Kidney (tissue), 13 donors: ENCODE measurements at regions not wholly inside any gene's neighbourhood (a gene's known extent, or its start where the extent isn't known, plus 50 kb on each side); places are given as distances from the start of the nearest gene placed in this dataset.

Source experiments
- DNase-seq, 5 donors: peaks; one replicate each; pipeline ENCODE4 v3.0.0-alpha.2; 2013 to 2020
- FAIRE-seq: peaks from 2 replicates; lab custom pipeline; 2012; peaks lifted over from hg19 to GRCh38; lab: Jason Lieb, UNC
- H3K27ac ChIP-seq, 2 donors: one replicate each; pipeline ENCODE4 v1.7.0; 2013; ENCODE audit warnings: low read depth in 2 of 2, low read length in 2 of 2, inconsistent platforms in 1 of 2
- H3K27me3 ChIP-seq: one replicate; pipeline ENCODE4 v1.7.1; 2013; ENCODE audit warnings: low read length, inconsistent platforms; ENCODE audit not compliant: control insufficient read depth, insufficient read depth
- H3K36me3 ChIP-seq, 3 donors: one replicate each; pipeline versions ENCODE4 v1.7.0 to v1.7.1; 2013; ENCODE audit warnings: low read length in 3 of 3, control low read depth in 1 of 3, inconsistent platforms in 1 of 3; ENCODE audit not compliant: insufficient read depth in 3 of 3, control insufficient read depth in 2 of 3
- H3K4me1 ChIP-seq, 3 donors: one replicate each; pipeline versions ENCODE4 v1.7.0 to v1.7.1; 2013; ENCODE audit warnings: low read length in 3 of 3, inconsistent platforms in 1 of 3, low read depth in 1 of 3; ENCODE audit not compliant: control insufficient read depth in 2 of 3, insufficient read depth in 2 of 3
- H3K4me3 ChIP-seq, 3 donors: one replicate each; pipeline versions ENCODE4 v1.7.0 to v1.8.1; 2013; ENCODE audit warnings: low read length in 3 of 3, control low read depth in 1 of 3, inconsistent platforms in 1 of 3
- H3K9ac ChIP-seq, 3 donors: one replicate each; pipeline versions ENCODE4 v1.7.0 to v1.7.1; 2013; ENCODE audit warnings: low read length in 3 of 3, control low read depth in 1 of 3, inconsistent platforms in 1 of 3
- H3K9me3 ChIP-seq, 3 donors: one replicate each; pipeline versions ENCODE4 v1.7.0 to v1.7.1; 2013; ENCODE audit warnings: low read length in 3 of 3, control low read depth in 1 of 3, inconsistent platforms in 1 of 3; ENCODE audit not compliant: control insufficient read depth in 2 of 3, insufficient read depth in 1 of 3
- CTCF ChIP-seq: IDR thresholded peaks from 3 replicates; pipeline ENCODE4 v1.5.1; 2012; ENCODE audit warnings: mild to moderate bottlenecking, moderate library complexity, borderline replicate concordance; ENCODE audit not compliant: insufficient read depth; ENCODE audit errors: extremely low read depth
- intact Hi-C: fragments of 100-400 bp; cut with DNase I; formaldehyde crosslinking; loops from one replicate; pipeline ENCODE4 v1.11.1; 2022
- donor health status: control.
- donor health status: control.
- donor health status: control.
- donor health status: control.
- donor health status: control.
- donor health status: DM: yes; HTN: yes; CAD: no.
- donor health status: Normal renal cell carcinoma (clear cell type).

- DNase-seq = no peak
- TF ChIP-seq CTCF = no peak
- intact Hi-C loops = no loop called here
- Histone ChIP-seq H3K27me3 (no peaks in the 10 kb centered on the region), H3K27ac (no peak overlapping the region), H3K4me3 (no peak overlapping the region), H3K36me3 (no peaks in the 10 kb centered on the region), H3K9me3 (peaks cover 0 to 4% (median 0%) of the 10 kb centered on the region in 3 donors), H3K4me1 (no peaks in the 10 kb centered on the region), H3K9ac (no peak overlapping the region)
- no peak for FAIRE-seq
Observed at GRCh38 chr7:142372727-142373126, 114.9 kb upstream of the PRSS58 start.

GRCh38 chr7:142371586-142372377 is 113.9 kb upstream of the PRSS58 start:
- no peaks in the 10 kb centered on the region for H3K4me1 ChIP-seq
- H3K27me3 ChIP-seq = no peaks in the 10 kb centered on the region
- intact Hi-C loops = no loop called here
- TF ChIP-seq CTCF = no peak
- FAIRE-seq (no peak), DNase-seq (no peak)
- no peak overlapping the region for H3K27ac ChIP-seq
- H3K9ac ChIP-seq = no peak overlapping the region
- no peak overlapping the region for H3K4me3 ChIP-seq
- H3K36me3 ChIP-seq = no peaks in the 10 kb centered on the region
- peaks cover 0 to 4% (median 0%) of the 10 kb centered on the region in 3 donors for H3K9me3 ChIP-seq

- FAIRE-seq (no peak), DNase-seq (no peak)
- H3K36me3 ChIP-seq = no peaks in the 10 kb centered on the region
- no peak overlapping the region for H3K9ac ChIP-seq
- TF ChIP-seq CTCF = no peak
- H3K4me3 ChIP-seq = no peak overlapping the region
- no peaks in the 10 kb centered on the region for H3K4me1 ChIP-seq
- H3K9me3 ChIP-seq = peaks cover 0 to 4% (median 0%) of the 10 kb centered on the region in 3 donors
- H3K27me3 ChIP-seq = no peaks in the 10 kb centered on the region
- intact Hi-C loops = no loop called here
- no peak overlapping the region for H3K27ac ChIP-seq
Observed at GRCh38 chr7:142365410-142365842, 107.6 kb upstream of the PRSS58 start.

- no peak for DNase-seq
- H3K4me1 ChIP-seq = no peaks in the 10 kb centered on the region
- TF ChIP-seq CTCF = no peak
- H3K27me3 ChIP-seq = no peaks in the 10 kb centered on the region
- intact Hi-C loops = no loop called here
- no peaks in the 10 kb centered on the region for H3K36me3 ChIP-seq
- FAIRE-seq = no peak
- no peak overlapping the region for H3K9ac ChIP-seq
- H3K27ac ChIP-seq = no peak overlapping the region
- H3K9me3 ChIP-seq = peaks cover 0 to 4% (median 0%) of the 10 kb centered on the region in 3 donors
- H3K4me3 ChIP-seq = no peak overlapping the region
Observed at GRCh38 chr7:142364551-142364950, 106.7 kb upstream of the PRSS58 start.
